Natural killer cell (primary cell): ENCODE measurements at regions not wholly inside any gene's neighbourhood (a gene's known extent, or its start where the extent isn't known, plus 50 kb on each side); places are given as distances from the start of the nearest gene placed in this dataset.

Experiments
- ATAC-seq, 3 donors: fragments of 150-1000 bp in 2 of 3; fragments of 200-7000 bp in 1 of 3; cut with Tn5 transposase; 1 replicate in 1 of 3; 2 replicates in 2 of 3; pipeline ENCODE4 v1.10.0; 2021; ENCODE audit warnings: mild to moderate bottlenecking in 2 of 3, moderate library complexity in 2 of 3
- DNase-seq, 2 donors: peaks; one replicate each; pipeline versions ENCODE4 v3.0.0 to v3.0.0-alpha.2; 2013 to 2021; ENCODE audit warnings: mixed read lengths in 1 of 2
- H3K27ac ChIP-seq: one replicate; pipeline ENCODE4 v1.5.1; 2013; ENCODE audit warnings: mild to moderate bottlenecking, low read length
- H3K27me3 ChIP-seq: one replicate; pipeline ENCODE4 v1.6.1; 2013; ENCODE audit warnings: low read length; ENCODE audit not compliant: control insufficient read depth, insufficient read depth
- H3K36me3 ChIP-seq: one replicate; pipeline ENCODE4 v1.6.1; 2013; ENCODE audit warnings: low read length; ENCODE audit not compliant: control insufficient read depth, insufficient read depth
- H3K4me1 ChIP-seq: one replicate; pipeline ENCODE4 v1.6.1; 2013; ENCODE audit warnings: low read length; ENCODE audit not compliant: control insufficient read depth, insufficient read depth
- H3K4me3 ChIP-seq: one replicate; pipeline ENCODE4 v1.5.1; 2013; ENCODE audit warnings: low read length
- H3K9me3 ChIP-seq: one replicate; pipeline ENCODE4 v1.6.1; 2013; ENCODE audit warnings: low read length; ENCODE audit not compliant: control insufficient read depth, insufficient read depth
- H3K27ac Mint-ChIP-seq, 2 donors: one replicate each; pipeline ENCODE4 v1.8.0; 2022; ENCODE audit warnings: mild to moderate bottlenecking in 2 of 2, mixed read lengths in 2 of 2, moderate library complexity in 1 of 2
- H3K27me3 Mint-ChIP-seq, 2 donors: one replicate each; pipeline ENCODE4 v1.8.0; 2022; ENCODE audit warnings: low read depth in 2 of 2, mixed read lengths in 2 of 2
- H3K36me3 Mint-ChIP-seq: one replicate; pipeline ENCODE4 v1.8.0; 2022; ENCODE audit warnings: mixed read lengths
- H3K4me1 Mint-ChIP-seq, 2 donors: one replicate each; pipeline ENCODE4 v1.8.0; 2022; ENCODE audit warnings: mixed read lengths in 2 of 2
- H3K4me3 Mint-ChIP-seq: one replicate; pipeline ENCODE4 v1.8.0; 2022; ENCODE audit warnings: mild to moderate bottlenecking, moderate library complexity, mixed read lengths
- H3K9me3 Mint-ChIP-seq, 2 donors: one replicate each; pipeline ENCODE4 v1.8.0; 2022; ENCODE audit warnings: mixed read lengths in 2 of 2
- WGBS: methylation state at CpG from one replicate; pipeline ENCODE4 v1.1.7; 2013; ENCODE audit warnings: missing lambda C conversion rate; ENCODE audit not compliant: insufficient coverage; 5-methylcytosine and 5-hydroxymethylcytosine counted together
- intact Hi-C: fragments of 100-400 bp; cut with micrococcal nuclease; formaldehyde crosslinking; loops from one replicate; pipeline ENCODE4 v1.14.2; 2022
- TF ChIP-seq, protein P1 (sequence below): fragments of 200-600 bp; IDR thresholded peaks from one replicate; pipeline ENCODE4 v1.8.0; 2022; ENCODE audit warnings: antibody characterized with exemption

DNA sequence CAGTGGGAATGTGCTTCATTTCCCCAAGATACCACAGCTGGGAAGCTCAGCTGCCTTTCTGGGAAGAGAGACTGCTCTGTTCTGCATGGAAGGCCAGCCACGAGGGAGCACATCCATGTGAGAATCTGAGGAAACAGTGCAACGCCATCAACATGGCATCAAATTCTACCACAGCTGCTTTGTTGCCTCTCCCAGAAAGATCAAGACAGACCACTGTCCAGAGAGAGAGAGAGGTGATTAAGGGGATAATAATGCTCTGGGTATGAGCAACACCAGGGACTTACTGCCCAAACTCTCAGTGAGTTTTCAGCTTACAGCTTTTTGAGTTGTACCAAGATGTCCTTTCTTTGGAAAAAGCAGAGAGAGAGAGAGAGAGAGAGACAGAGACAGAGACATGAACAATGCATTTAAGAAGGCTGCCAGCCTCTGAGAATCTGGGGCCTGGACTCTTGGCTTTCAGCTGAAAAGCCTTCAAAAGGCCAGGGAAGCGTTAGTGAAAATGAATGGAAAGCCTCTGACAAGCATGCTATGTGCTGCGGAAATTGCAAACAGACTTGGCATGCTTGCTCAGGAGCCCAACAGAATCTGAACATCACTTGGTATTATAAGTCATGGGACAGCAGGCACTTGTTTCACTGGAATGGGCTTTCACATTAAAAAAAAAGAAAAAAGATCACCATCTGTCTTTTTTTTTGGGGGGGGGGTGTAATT lies 223.1 kb downstream of the MAP2K6 start:
- Mint-ChIP-seq H3K27ac (no peak overlapping the region), H3K4me3 (no peak overlapping the region), H3K9me3 (peaks cover 2 to 3% of the 10 kb centered on the region in 2 donors), H3K27me3 (peaks cover 0 to 10% of the 10 kb centered on the region in 2 donors), H3K4me1 (no peaks in the 10 kb centered on the region), H3K36me3 (no peaks in the 10 kb centered on the region)
- WGBS = 83% methylated on average over 4 of the region's 4 CpGs
- no peak overlapping the region for H3K27ac ChIP-seq
- H3K27me3 ChIP-seq = no peaks in the 10 kb centered on the region
- H3K36me3 ChIP-seq = no peaks in the 10 kb centered on the region
- TF ChIP-seq, protein P1, sequence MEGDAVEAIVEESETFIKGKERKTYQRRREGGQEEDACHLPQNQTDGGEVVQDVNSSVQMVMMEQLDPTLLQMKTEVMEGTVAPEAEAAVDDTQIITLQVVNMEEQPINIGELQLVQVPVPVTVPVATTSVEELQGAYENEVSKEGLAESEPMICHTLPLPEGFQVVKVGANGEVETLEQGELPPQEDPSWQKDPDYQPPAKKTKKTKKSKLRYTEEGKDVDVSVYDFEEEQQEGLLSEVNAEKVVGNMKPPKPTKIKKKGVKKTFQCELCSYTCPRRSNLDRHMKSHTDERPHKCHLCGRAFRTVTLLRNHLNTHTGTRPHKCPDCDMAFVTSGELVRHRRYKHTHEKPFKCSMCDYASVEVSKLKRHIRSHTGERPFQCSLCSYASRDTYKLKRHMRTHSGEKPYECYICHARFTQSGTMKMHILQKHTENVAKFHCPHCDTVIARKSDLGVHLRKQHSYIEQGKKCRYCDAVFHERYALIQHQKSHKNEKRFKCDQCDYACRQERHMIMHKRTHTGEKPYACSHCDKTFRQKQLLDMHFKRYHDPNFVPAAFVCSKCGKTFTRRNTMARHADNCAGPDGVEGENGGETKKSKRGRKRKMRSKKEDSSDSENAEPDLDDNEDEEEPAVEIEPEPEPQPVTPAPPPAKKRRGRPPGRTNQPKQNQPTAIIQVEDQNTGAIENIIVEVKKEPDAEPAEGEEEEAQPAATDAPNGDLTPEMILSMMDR = no peak
- ATAC-seq (no peak), DNase-seq (no peak)
- H3K9me3 ChIP-seq = no peaks in the 10 kb centered on the region
- no peaks in the 10 kb centered on the region for H3K4me1 ChIP-seq
- intact Hi-C loops = no loop called here
- H3K4me3 ChIP-seq = no peak overlapping the region

DNA sequence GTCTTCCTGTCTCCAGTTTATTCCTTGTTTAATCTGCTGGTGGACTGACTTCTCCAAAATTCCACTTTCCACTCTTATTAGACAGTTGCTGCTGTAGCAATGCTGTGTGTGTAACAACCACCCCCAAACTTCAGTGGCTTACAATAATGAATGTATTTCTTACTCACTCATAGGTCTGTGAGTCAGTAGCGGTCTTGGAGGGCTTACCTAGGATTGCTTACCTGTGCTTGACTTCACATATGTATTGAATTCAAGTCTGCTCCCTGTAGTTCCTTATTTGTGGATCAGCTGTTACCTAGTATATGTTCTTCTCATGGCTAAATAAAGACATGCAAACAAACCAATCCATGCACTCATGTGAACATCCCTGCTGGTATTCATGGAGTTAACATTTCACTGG lies 224.6 kb downstream of the MAP2K6 start:
- Mint-ChIP-seq H3K9me3 (peaks cover under 1% of the 10 kb centered on the region in 2 donors), H3K36me3 (no peaks in the 10 kb centered on the region), H3K4me1 (no peaks in the 10 kb centered on the region), H3K27ac (no peak overlapping the region), H3K4me3 (no peak overlapping the region), H3K27me3 (peaks cover 0 to 10% of the 10 kb centered on the region in 2 donors)
- DNase-seq (no peak), ATAC-seq (no peak)
- H3K4me3 ChIP-seq = no peak overlapping the region
- no peaks in the 10 kb centered on the region for H3K27me3 ChIP-seq
- no peaks in the 10 kb centered on the region for H3K4me1 ChIP-seq
- no peaks in the 10 kb centered on the region for H3K9me3 ChIP-seq
- 90% methylated on average over 1 of the region's 1 CpG for WGBS
- no peaks in the 10 kb centered on the region for H3K36me3 ChIP-seq
- intact Hi-C loops = no loop called here
- TF ChIP-seq, protein P1 = no peak
- no peak overlapping the region for H3K27ac ChIP-seq

DNA sequence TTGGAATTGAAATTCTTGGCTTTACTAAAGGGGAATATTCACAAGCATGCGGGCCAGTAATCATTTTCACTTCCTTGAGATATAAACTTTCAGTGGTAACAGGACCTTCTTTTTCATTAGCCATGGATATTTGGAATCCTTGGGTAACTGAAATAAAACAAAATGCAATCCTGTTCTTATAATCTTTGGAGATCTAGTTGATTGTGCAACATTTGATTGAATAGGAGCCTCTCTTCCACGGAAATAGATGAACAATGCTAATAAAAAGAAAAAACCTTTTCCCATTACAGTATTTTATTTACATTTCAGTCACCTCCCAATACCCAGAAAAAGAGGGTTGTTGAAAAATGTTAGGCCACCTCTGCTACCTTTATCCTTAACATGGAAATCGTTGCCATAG lies 225.6 kb downstream of the MAP2K6 start:
- intact Hi-C loops = no loop called here
- Mint-ChIP-seq H3K27ac (no peak overlapping the region), H3K36me3 (no peaks in the 10 kb centered on the region), H3K27me3 (peaks cover 0 to 10% of the 10 kb centered on the region in 2 donors), H3K4me1 (no peaks in the 10 kb centered on the region), H3K9me3 (no peaks in the 10 kb centered on the region), H3K4me3 (no peak overlapping the region)
- Histone ChIP-seq H3K4me1 (no peaks in the 10 kb centered on the region), H3K36me3 (no peaks in the 10 kb centered on the region), H3K9me3 (no peaks in the 10 kb centered on the region), H3K27me3 (no peaks in the 10 kb centered on the region), H3K27ac (no peak overlapping the region), H3K4me3 (no peak overlapping the region)
- DNase-seq = no peak
- TF ChIP-seq, protein P1 = no peak
- no peak for ATAC-seq
- WGBS = 86% methylated on average over 1 of the region's 3 CpGs

DNA sequence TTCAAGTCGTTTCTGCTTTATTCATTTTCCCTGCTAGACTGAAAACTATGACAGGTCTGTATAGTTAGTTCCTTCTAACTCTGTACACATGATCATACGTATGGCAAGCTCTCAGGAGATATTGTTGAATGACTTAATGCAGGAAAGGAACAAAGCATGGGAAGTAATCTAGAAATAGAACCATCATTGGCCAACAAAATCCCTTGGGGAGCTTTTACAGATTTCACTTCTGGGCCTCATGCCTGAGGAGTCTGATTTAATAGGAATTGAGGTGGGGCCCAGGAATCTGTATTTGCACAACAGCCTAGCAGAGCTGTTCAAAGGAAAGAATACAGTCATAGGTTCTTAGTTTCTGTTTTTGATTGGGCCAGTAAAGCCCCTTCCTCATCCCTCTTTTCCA lies 229.2 kb downstream of the MAP2K6 start:
- intact Hi-C loops = no loop called here
- peaks cover 0 to 2% of the 10 kb centered on the region in 2 donors for H3K9me3 Mint-ChIP-seq

More for the DNA sequence above, 229.2 kb downstream of the MAP2K6 start:
- H3K9me3 ChIP-seq = no peaks in the 10 kb centered on the region
- Mint-ChIP-seq H3K27me3 (peaks cover 0 to 10% of the 10 kb centered on the region in 2 donors), H3K4me1 (no peaks in the 10 kb centered on the region), H3K36me3 (no peaks in the 10 kb centered on the region), H3K27ac (no peak overlapping the region), H3K4me3 (no peak overlapping the region)
- no peak overlapping the region for H3K4me3 ChIP-seq
- no peak for DNase-seq
- ATAC-seq = no peak
- H3K36me3 ChIP-seq = no peaks in the 10 kb centered on the region
- TF ChIP-seq, protein P1 = no peak
- H3K4me1 ChIP-seq = no peaks in the 10 kb centered on the region
- WGBS = 67% methylated on average over 1 of the region's 2 CpGs
- no peak overlapping the region for H3K27ac ChIP-seq
- no peaks in the 10 kb centered on the region for H3K27me3 ChIP-seq
